ENCODE measurements at regions not wholly inside any gene's neighbourhood (a gene's known extent, or its start where the extent isn't known, plus 50 kb on each side); places are given as distances from the start of the nearest gene placed in this dataset.

- TF ChIP-seq, protein P1, sequence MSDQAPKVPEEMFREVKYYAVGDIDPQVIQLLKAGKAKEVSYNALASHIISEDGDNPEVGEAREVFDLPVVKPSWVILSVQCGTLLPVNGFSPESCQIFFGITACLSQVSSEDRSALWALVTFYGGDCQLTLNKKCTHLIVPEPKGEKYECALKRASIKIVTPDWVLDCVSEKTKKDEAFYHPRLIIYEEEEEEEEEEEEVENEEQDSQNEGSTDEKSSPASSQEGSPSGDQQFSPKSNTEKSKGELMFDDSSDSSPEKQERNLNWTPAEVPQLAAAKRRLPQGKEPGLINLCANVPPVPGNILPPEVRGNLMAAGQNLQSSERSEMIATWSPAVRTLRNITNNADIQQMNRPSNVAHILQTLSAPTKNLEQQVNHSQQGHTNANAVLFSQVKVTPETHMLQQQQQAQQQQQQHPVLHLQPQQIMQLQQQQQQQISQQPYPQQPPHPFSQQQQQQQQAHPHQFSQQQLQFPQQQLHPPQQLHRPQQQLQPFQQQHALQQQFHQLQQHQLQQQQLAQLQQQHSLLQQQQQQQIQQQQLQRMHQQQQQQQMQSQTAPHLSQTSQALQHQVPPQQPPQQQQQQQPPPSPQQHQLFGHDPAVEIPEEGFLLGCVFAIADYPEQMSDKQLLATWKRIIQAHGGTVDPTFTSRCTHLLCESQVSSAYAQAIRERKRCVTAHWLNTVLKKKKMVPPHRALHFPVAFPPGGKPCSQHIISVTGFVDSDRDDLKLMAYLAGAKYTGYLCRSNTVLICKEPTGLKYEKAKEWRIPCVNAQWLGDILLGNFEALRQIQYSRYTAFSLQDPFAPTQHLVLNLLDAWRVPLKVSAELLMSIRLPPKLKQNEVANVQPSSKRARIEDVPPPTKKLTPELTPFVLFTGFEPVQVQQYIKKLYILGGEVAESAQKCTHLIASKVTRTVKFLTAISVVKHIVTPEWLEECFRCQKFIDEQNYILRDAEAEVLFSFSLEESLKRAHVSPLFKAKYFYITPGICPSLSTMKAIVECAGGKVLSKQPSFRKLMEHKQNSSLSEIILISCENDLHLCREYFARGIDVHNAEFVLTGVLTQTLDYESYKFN (CRISPR knock-in tag; conservative IDR thresholded peaks at IDR 0.05) = no peak
- TF ChIP-seq BORCS8-MEF2B (CRISPR knock-in tag; IDR thresholded peaks at IDR 0.05) (no peak), ZFP36L1 (CRISPR knock-in tag; IDR thresholded peaks at IDR 0.05) (no peak), HDAC1 (CRISPR knock-in tag; IDR thresholded peaks at IDR 0.05) (no peak), ZNF510 (CRISPR knock-in tag; IDR thresholded peaks at IDR 0.05; ENCODE audit: low read depth) (no peak), ZNF331 (CRISPR knock-in tag; IDR thresholded peaks at IDR 0.05) (no peak)
Observed at GRCh38 chr4:101696276-101697010, 94.1 kb upstream of the BANK1 start (continued).

GRCh38 chr4:101695176-101695575 is 95.4 kb upstream of the BANK1 start:
- no peak for FAIRE-seq
- H3K27ac ChIP-seq (ENCODE audit: extremely low read length, insufficient read depth, low read length) = no peak overlapping the region
- POLR2A ChIA-PET = no interaction called here
- no peak overlapping the region for H2AFZ ChIP-seq (ENCODE audit: low read length)
- no peaks in the 10 kb centered on the region for H4K20me1 ChIP-seq (ENCODE audit: insufficient read depth, low read length)
- CTCF ChIA-PET (ENCODE audit: low intra/inter-chr PET ratio, low total read pairs) = no interaction called here
- BruUV-seq (replicated peaks) = no TSS peak
- H3K9me3 ChIP-seq (ENCODE audit: low read length) = no peaks in the 10 kb centered on the region
- no peaks in the 10 kb centered on the region for H3K36me3 ChIP-seq (replicated peaks in 1 of 2; ENCODE audit: control insufficient read depth in 1 of 2, insufficient read depth in 2 of 2, low read length in 2 of 2)
- H3K79me2 ChIP-seq (ENCODE audit: insufficient read depth, low read length) = no peaks in the 10 kb centered on the region
- no peak for ATAC-seq
- no peak for DNase-seq (ENCODE audit: low spot score)
- in situ Hi-C loops (cut with HindIII; ENCODE audit: extremely low pct_ligation_motif_present, low pct_unique_long_range_greater_than_20kb) (no loop called here), intact Hi-C loops (cut with micrococcal nuclease; ENCODE audit: unreplicated experiment) (no loop called here)
- H3K4me1 ChIP-seq (ENCODE audit: insufficient read depth, low read length) = peaks cover 17% of the 10 kb centered on the region
- H3K9ac ChIP-seq (ENCODE audit: insufficient read depth, low read depth, low read length) = no peak overlapping the region
- H3K27me3 ChIP-seq (ENCODE audit: control insufficient read depth in 1 of 2, insufficient read depth in 2 of 2, low read length in 2 of 2) = no peaks in the 10 kb centered on the region
- no peak overlapping the region for H3K4me3 ChIP-seq (replicated peaks in 1 of 3; ENCODE audit: insufficient read depth in 1 of 3, low read depth in 2 of 3, low read length in 3 of 3)
- no peak overlapping the region for H3K4me2 ChIP-seq (ENCODE audit: low read depth, low read length)
- TF ChIP-seq BCLAF1 (IDR thresholded peaks at IDR 0.05) (no peak), ZMYM2 (CRISPR knock-in tag; IDR thresholded peaks at IDR 0.05) (no peak), SMARCE1 (IDR thresholded peaks at IDR 0.05; ENCODE audit: borderline replicate concordance) (no peak), TBX2 (CRISPR knock-in tag; IDR thresholded peaks at IDR 0.05; ENCODE audit: borderline replicate concordance) (no peak), ZNF775 (CRISPR knock-in tag; IDR thresholded peaks at IDR 0.05; ENCODE audit: borderline replicate concordance) (no peak), ATAD3A (CRISPR knock-in tag; IDR thresholded peaks at IDR 0.05) (no peak)
- TF ChIP-seq, protein P2, sequence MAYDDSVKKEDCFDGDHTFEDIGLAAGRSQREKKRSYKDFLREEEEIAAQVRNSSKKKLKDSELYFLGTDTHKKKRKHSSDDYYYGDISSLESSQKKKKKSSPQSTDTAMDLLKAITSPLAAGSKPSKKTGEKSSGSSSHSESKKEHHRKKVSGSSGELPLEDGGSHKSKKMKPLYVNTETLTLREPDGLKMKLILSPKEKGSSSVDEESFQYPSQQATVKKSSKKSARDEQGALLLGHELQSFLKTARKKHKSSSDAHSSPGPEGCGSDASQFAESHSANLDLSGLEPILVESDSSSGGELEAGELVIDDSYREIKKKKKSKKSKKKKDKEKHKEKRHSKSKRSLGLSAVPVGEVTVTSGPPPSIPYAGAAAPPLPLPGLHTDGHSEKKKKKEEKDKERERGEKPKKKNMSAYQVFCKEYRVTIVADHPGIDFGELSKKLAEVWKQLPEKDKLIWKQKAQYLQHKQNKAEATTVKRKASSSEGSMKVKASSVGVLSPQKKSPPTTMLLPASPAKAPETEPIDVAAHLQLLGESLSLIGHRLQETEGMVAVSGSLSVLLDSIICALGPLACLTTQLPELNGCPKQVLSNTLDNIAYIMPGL (CRISPR knock-in tag; IDR thresholded peaks at IDR 0.05; ENCODE audit: borderline replicate concordance in 1 of 2, low read depth in 1 of 2) = no peak
- TF ChIP-seq, protein P3, sequence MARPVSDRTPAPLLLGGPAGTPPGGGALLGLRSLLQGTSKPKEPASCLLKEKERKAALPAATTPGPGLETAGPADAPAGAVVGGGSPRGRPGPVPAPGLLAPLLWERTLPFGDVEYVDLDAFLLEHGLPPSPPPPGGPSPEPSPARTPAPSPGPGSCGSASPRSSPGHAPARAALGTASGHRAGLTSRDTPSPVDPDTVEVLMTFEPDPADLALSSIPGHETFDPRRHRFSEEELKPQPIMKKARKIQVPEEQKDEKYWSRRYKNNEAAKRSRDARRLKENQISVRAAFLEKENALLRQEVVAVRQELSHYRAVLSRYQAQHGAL (CRISPR knock-in tag; IDR thresholded peaks at IDR 0.05; ENCODE audit: not compliant biosample characterization) = no peak
